Hepatocyte (in vitro differentiated cells): ENCODE measurements at regions not wholly inside any gene's neighbourhood (a gene's known extent, or its start where the extent isn't known, plus 50 kb on each side); places are given as distances from the start of the nearest gene placed in this dataset.
"Not testable (repeated sequence)": the region's sequence is repeated elsewhere in the genome, so short reads cannot be mapped to it uniquely, and the experiment has no call there.

Experiments
- CTCF ChIP-seq: fragments of 200-600 bp; sonication (generic); IDR thresholded peaks from 2 replicates; pipeline ENCODE4 v1.5.1; 2016; ENCODE audit warnings: antibody characterized with exemption, mild to moderate bottlenecking; ENCODE audit not compliant: poor library complexity
- EZH2 ChIP-seq: fragments of 200-600 bp; sonication (generic); IDR thresholded peaks from 2 replicates; pipeline ENCODE4 v1.6.1; 2016; ENCODE audit warnings: antibody characterized with exemption, mild to moderate bottlenecking, borderline replicate concordance
- EZH2phosphoT487 ChIP-seq: fragments of 200-600 bp; sonication (generic); IDR thresholded peaks from one replicate; pipeline ENCODE4 v1.6.1; 2018; ENCODE audit warnings: antibody characterized with exemption, mild to moderate bottlenecking, low read depth, moderate library complexity; ENCODE audit not compliant: unreplicated experiment, severe bottlenecking

- TF ChIP-seq CTCF, EZH2, EZH2phosphoT487: not testable (repeated sequence)
Measured at GRCh38 chr9:126190994-126191393, 135.6 kb upstream of the MVB12B start.
